ENCODE measurements at regions not wholly inside any gene's neighbourhood (a gene's known extent, or its start where the extent isn't known, plus 50 kb on each side); places are given as distances from the start of the nearest gene placed in this dataset.

DNA sequence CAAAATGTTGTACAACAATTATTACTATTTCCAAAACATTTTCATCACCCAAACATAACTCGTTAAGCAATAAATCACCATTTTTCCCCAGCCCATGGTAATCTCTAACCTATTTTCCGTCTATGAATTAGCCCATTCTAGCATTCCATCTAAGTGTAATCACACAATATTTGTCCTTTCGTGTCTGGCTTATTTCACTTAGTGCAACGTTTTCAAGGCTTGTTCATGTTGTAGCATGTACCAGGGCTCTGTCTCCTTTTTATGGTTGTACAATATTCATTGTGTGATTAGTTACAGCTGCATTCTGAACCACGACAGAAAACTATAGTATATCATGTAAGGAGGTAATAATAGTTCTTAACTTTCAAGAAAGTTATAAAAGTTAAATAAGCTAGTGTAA is 656.0 kb upstream of the HS3ST1 start (continued):
- TF ChIP-seq, protein P1, sequence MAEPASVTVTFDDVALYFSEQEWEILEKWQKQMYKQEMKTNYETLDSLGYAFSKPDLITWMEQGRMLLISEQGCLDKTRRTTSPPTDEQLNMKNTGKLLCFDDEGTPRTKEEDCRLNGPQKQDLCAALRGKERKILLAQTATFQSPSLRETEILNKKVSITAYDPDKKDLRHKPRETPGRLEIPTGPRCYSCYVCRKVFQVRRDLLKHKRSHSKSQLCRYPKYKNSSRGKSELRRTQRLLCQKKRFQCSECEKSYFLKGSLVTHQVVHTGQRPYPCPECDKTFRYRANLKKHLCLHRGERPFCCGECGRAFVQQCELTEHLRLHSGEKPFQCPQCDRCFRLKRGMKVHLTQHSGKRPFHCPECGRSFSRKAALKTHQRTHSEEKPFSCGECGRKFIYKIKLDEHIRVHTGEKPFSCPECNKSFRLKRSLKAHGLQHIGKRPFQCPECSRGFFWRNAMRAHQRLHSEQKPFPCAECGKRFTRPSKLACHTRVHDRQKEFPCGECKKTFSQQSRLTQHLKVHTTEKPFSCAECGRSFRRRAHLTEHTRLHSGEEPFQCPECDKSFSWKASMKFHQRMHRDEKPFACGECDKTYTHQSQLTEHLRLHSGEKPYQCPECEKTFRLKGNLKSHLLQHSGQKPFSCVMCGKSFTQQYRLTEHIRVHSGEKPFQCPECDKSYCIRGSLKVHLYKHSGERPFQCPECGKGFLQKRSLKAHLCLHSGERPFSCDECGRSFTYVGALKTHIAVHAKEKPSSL (CRISPR knock-in tag; conservative IDR thresholded peaks at IDR 0.05): no peak
- TF ChIP-seq, protein P2, sequence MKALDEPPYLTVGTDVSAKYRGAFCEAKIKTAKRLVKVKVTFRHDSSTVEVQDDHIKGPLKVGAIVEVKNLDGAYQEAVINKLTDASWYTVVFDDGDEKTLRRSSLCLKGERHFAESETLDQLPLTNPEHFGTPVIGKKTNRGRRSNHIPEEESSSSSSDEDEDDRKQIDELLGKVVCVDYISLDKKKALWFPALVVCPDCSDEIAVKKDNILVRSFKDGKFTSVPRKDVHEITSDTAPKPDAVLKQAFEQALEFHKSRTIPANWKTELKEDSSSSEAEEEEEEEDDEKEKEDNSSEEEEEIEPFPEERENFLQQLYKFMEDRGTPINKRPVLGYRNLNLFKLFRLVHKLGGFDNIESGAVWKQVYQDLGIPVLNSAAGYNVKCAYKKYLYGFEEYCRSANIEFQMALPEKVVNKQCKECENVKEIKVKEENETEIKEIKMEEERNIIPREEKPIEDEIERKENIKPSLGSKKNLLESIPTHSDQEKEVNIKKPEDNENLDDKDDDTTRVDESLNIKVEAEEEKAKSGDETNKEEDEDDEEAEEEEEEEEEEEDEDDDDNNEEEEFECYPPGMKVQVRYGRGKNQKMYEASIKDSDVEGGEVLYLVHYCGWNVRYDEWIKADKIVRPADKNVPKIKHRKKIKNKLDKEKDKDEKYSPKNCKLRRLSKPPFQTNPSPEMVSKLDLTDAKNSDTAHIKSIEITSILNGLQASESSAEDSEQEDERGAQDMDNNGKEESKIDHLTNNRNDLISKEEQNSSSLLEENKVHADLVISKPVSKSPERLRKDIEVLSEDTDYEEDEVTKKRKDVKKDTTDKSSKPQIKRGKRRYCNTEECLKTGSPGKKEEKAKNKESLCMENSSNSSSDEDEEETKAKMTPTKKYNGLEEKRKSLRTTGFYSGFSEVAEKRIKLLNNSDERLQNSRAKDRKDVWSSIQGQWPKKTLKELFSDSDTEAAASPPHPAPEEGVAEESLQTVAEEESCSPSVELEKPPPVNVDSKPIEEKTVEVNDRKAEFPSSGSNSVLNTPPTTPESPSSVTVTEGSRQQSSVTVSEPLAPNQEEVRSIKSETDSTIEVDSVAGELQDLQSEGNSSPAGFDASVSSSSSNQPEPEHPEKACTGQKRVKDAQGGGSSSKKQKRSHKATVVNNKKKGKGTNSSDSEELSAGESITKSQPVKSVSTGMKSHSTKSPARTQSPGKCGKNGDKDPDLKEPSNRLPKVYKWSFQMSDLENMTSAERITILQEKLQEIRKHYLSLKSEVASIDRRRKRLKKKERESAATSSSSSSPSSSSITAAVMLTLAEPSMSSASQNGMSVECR (CRISPR knock-in tag; IDR thresholded peaks at IDR 0.05; ENCODE audit: borderline replicate concordance): no peak
- no peak for TF ChIP-seq JAZF1 (CRISPR knock-in tag; IDR thresholded peaks at IDR 0.05)

- Mint-ChIP-seq H3K36me3 (no peaks in the 10 kb centered on the region), H3K4me3 (no peak overlapping the region), H3K27ac (no peak overlapping the region), H3K27me3 (ENCODE audit: low read depth) (no peaks in the 10 kb centered on the region), H3K4me1 (peaks cover 17% of the 10 kb centered on the region), H3K9me3 (peaks cover 41% of the 10 kb centered on the region)
- ChIA-PET POLR2A (no interaction called here), CTCF (no interaction called here)
- DNase-seq (ENCODE audit: low spot score): no peak
- no peak for ATAC-seq
- TF ChIP-seq RORB (CRISPR knock-in tag; IDR thresholded peaks at IDR 0.05) (no peak), NR2C2 (CRISPR knock-in tag; IDR thresholded peaks at IDR 0.05) (no peak), ETV6 (CRISPR knock-in tag; IDR thresholded peaks at IDR 0.05) (no peak), CBFB (CRISPR knock-in tag; IDR thresholded peaks at IDR 0.05; ENCODE audit: low read depth) (no peak), ERG (CRISPR knock-in tag; IDR thresholded peaks at IDR 0.05) (no peak), ZNF219 (CRISPR knock-in tag; IDR thresholded peaks at IDR 0.05; ENCODE audit: borderline replicate concordance) (no peak), ATF6 (CRISPR knock-in tag; IDR thresholded peaks at IDR 0.05) (no peak), ELF4 (CRISPR knock-in tag; IDR thresholded peaks at IDR 0.05; ENCODE audit: low read depth) (no peak), JAZF1 (CRISPR knock-in tag; IDR thresholded peaks at IDR 0.05) (no peak)
- TF ChIP-seq, protein P3, sequence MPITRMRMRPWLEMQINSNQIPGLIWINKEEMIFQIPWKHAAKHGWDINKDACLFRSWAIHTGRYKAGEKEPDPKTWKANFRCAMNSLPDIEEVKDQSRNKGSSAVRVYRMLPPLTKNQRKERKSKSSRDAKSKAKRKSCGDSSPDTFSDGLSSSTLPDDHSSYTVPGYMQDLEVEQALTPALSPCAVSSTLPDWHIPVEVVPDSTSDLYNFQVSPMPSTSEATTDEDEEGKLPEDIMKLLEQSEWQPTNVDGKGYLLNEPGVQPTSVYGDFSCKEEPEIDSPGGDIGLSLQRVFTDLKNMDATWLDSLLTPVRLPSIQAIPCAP (CRISPR knock-in tag; IDR thresholded peaks at IDR 0.05): no peak
- TF ChIP-seq, protein P4, sequence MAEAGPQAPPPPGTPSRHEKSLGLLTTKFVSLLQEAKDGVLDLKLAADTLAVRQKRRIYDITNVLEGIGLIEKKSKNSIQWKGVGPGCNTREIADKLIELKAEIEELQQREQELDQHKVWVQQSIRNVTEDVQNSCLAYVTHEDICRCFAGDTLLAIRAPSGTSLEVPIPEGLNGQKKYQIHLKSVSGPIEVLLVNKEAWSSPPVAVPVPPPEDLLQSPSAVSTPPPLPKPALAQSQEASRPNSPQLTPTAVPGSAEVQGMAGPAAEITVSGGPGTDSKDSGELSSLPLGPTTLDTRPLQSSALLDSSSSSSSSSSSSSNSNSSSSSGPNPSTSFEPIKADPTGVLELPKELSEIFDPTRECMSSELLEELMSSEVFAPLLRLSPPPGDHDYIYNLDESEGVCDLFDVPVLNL (CRISPR knock-in tag; IDR thresholded peaks at IDR 0.05; ENCODE audit: borderline replicate concordance, low read depth): no peak
- TF ChIP-seq, protein P2 (CRISPR knock-in tag; IDR thresholded peaks at IDR 0.05; ENCODE audit: borderline replicate concordance): no peak
- TF ChIP-seq, protein P1 (CRISPR knock-in tag; conservative IDR thresholded peaks at IDR 0.05): no peak
- TF ChIP-seq, protein P5, sequence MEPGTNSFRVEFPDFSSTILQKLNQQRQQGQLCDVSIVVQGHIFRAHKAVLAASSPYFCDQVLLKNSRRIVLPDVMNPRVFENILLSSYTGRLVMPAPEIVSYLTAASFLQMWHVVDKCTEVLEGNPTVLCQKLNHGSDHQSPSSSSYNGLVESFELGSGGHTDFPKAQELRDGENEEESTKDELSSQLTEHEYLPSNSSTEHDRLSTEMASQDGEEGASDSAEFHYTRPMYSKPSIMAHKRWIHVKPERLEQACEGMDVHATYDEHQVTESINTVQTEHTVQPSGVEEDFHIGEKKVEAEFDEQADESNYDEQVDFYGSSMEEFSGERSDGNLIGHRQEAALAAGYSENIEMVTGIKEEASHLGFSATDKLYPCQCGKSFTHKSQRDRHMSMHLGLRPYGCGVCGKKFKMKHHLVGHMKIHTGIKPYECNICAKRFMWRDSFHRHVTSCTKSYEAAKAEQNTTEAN (CRISPR knock-in tag; IDR thresholded peaks at IDR 0.05): no peak
Measured at GRCh38 chr4:12071316-12071715, 642.6 kb upstream of the HS3ST1 start.
